ACHN (cell line): ENCODE measurements at regions not wholly inside any gene's neighbourhood (a gene's known extent, or its start where the extent isn't known, plus 50 kb on each side); places are given as distances from the start of the nearest gene placed in this dataset.
"Not testable (repeated sequence)": the region's sequence is repeated elsewhere in the genome, so short reads cannot be mapped to it uniquely, and the experiment has no call there.

Experiments used
- DNase-seq: peaks from one replicate; pipeline ENCODE4 v3.0.0-alpha.2; 2015
- in situ Hi-C: cut with HindIII; loops from 2 replicates; pipeline ENCODE4 v1.10.0; 2017; ENCODE audit warnings: low sequenced_read_pairs, low pct_ligation_motif_present, low pct_unique_long_range_greater_than_20kb

- in situ Hi-C loops = no loop called here
- no peak for DNase-seq
Measured at GRCh38 chr13:70534466-70534865, 426.2 kb upstream of the KLHL1 start.

- in situ Hi-C loops = no loop called here
- DNase-seq = no peak
Measured at GRCh38 chr13:70529652-70530051, 421.4 kb upstream of the KLHL1 start.

GRCh38 chr13:70527599-70527998 is 419.3 kb upstream of the KLHL1 start:
- in situ Hi-C loops = no loop called here
- DNase-seq = no peak

GRCh38 chr13:70523622-70524021 is 415.4 kb upstream of the KLHL1 start:
- in situ Hi-C loops = no loop called here
- no peak for DNase-seq

- DNase-seq = no peak
- in situ Hi-C loops = no loop called here
Measured at GRCh38 chr13:70520275-70521036, 412.2 kb upstream of the KLHL1 start.

GRCh38 chr13:70518081-70518480 is 409.8 kb upstream of the KLHL1 start:
- DNase-seq = no peak
- in situ Hi-C loops = no loop called here

GRCh38 chr13:70516226-70516625 is 408.0 kb upstream of the KLHL1 start:
- no peak for DNase-seq
- in situ Hi-C loops = no loop called here

- DNase-seq, in situ Hi-C loops: not testable (repeated sequence)
Measured at GRCh38 chr13:70511861-70512417, 403.7 kb upstream of the KLHL1 start.

- in situ Hi-C loops = no loop called here
- DNase-seq = no peak
Measured at GRCh38 chr13:70505809-70506208, 397.6 kb upstream of the KLHL1 start.

GRCh38 chr13:70502944-70503343 is 394.7 kb upstream of the KLHL1 start:
- DNase-seq = no peak
- in situ Hi-C loops = no loop called here

- in situ Hi-C loops = no loop called here
- no peak for DNase-seq
Measured at GRCh38 chr13:70490320-70490935, 382.2 kb upstream of the KLHL1 start.

GRCh38 chr13:70484931-70485330 is 376.7 kb upstream of the KLHL1 start:
- in situ Hi-C loops = no loop called here
- no peak for DNase-seq

- DNase-seq = no peak
- in situ Hi-C loops = no loop called here
Measured at GRCh38 chr13:70483599-70484276, 375.5 kb upstream of the KLHL1 start.

GRCh38 chr13:70473907-70474306 is 365.7 kb upstream of the KLHL1 start:
- no peak for DNase-seq
- in situ Hi-C loops = no loop called here

- no peak for DNase-seq
- in situ Hi-C loops = no loop called here
Measured at GRCh38 chr13:70469077-70469476, 360.8 kb upstream of the KLHL1 start.

GRCh38 chr13:70457474-70457873 is 349.2 kb upstream of the KLHL1 start:
- DNase-seq = no peak
- in situ Hi-C loops = no loop called here

- DNase-seq = no peak
- in situ Hi-C loops = no loop called here
Measured at GRCh38 chr13:70448820-70449219, 340.6 kb upstream of the KLHL1 start.

GRCh38 chr13:70432276-70432805 is 324.1 kb upstream of the KLHL1 start:
- no peak for DNase-seq
- in situ Hi-C loops = no loop called here

GRCh38 chr13:70430256-70430655 is 322.0 kb upstream of the KLHL1 start:
- in situ Hi-C loops = no loop called here

More at GRCh38 chr13:70430256-70430655, 322.0 kb upstream of the KLHL1 start:
- no peak for DNase-seq
